ENCODE measurements at regions not wholly inside any gene's neighbourhood (a gene's known extent, or its start where the extent isn't known, plus 50 kb on each side); places are given as distances from the start of the nearest gene placed in this dataset.

DNA sequence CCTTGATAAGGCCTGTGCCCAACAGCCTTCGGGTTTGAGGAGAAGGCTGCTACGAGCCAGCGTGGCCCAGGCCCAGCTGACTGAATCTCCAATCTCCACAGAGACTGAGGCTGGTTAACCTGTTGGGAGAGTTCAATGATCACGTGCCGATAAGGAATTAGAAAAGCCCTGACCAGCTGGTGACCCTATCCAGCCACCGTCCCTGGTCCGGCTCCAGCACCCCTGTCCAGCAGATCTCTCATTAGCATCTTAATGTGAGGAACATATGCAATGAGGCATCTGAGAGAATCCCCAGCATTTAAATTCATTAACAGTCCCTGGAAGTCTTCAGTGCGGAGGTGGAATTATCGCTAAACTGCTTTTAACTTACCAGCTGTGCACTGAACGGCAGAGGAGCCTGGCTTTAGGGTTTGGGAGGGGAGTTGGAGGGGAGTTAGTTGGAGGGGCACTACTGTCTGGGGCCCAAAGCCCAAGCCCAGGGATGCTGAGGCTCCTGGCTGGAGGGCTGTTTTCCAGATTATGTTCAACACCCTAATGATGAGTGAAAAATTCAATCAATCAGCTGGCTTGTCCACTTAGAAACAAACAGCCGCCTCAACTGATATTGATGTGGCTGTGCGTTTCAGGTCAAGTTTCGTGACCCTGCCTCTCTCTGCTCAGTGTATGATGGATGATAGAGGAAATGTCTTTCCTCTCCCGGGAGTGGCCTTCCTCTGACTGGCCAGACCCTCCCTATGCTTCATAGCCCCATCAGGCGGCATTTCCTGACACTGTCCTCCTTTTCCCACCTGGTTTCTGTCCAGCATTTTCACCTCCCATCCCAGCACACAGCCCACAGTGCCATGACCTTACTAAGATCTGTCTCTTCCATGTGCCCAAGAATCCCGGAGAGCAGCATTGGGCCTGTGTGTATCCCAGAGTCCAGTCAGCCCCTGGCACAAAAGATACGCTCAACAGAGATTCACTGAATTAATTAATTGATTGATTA is 184.5 kb downstream of the CCT6B start:
- TF ChIP-seq GATA2 (IDR thresholded peaks at IDR 0.05; ENCODE audit: low read depth, low read length) (peak; percentile 76), GATA3 (IDR thresholded peaks at IDR 0.05; ENCODE audit: low read depth, low read length) (no peak)

- TF ChIP-seq GATA2 (IDR thresholded peaks at IDR 0.05; ENCODE audit: low read depth, low read length): no peak
- no peak for TF ChIP-seq GATA3 (IDR thresholded peaks at IDR 0.05; ENCODE audit: low read depth, low read length)
These were observed 188.2 kb downstream of the CCT6B start for GRCh38 chr17:34773036-34773435.

- TF ChIP-seq GATA3 (IDR thresholded peaks at IDR 0.05; ENCODE audit: low read depth, low read length) (no peak), GATA2 (IDR thresholded peaks at IDR 0.05; ENCODE audit: low read depth, low read length) (no peak)
These were observed 189.4 kb downstream of the CCT6B start for GRCh38 chr17:34771891-34772290.

DNA sequence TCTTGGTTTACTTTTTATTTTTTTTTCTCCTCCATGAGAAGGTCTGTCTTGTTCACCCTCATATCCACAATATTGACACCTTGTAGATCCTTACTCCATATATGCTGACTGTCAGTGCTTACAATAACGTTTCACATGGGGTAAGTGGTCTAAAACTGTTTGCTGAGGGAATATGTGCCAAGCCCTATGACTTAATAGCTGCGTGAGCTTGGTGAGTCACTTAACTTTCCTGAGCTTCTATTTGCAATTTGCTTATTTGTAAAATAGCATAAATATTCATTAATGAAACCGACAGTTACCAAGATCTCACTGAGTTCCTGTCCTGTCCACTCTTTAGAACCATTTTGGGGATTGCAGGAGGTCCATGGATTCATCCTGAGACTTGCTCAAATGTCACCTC is 190.7 kb downstream of the CCT6B start:
- TF ChIP-seq GATA3 (IDR thresholded peaks at IDR 0.05; ENCODE audit: low read depth, low read length): no peak
- no peak for TF ChIP-seq GATA2 (IDR thresholded peaks at IDR 0.05; ENCODE audit: low read depth, low read length)

GRCh38 chr17:34769899-34770298 is 190.5 kb downstream of the TMEM132E start:
- TF ChIP-seq GATA3 (IDR thresholded peaks at IDR 0.05; ENCODE audit: low read depth, low read length): no peak
- TF ChIP-seq GATA2 (IDR thresholded peaks at IDR 0.05; ENCODE audit: low read depth, low read length): no peak

- TF ChIP-seq GATA3 (IDR thresholded peaks at IDR 0.05; ENCODE audit: low read depth, low read length) (no peak), GATA2 (IDR thresholded peaks at IDR 0.05; ENCODE audit: low read depth, low read length) (no peak)
These were observed 189.7 kb downstream of the TMEM132E start for GRCh38 chr17:34769049-34769448.

GRCh38 chr17:34765291-34765690 is 185.9 kb downstream of the TMEM132E start:
- TF ChIP-seq GATA2 (IDR thresholded peaks at IDR 0.05; ENCODE audit: low read depth, low read length) (no peak), GATA3 (IDR thresholded peaks at IDR 0.05; ENCODE audit: low read depth, low read length) (no peak)

DNA sequence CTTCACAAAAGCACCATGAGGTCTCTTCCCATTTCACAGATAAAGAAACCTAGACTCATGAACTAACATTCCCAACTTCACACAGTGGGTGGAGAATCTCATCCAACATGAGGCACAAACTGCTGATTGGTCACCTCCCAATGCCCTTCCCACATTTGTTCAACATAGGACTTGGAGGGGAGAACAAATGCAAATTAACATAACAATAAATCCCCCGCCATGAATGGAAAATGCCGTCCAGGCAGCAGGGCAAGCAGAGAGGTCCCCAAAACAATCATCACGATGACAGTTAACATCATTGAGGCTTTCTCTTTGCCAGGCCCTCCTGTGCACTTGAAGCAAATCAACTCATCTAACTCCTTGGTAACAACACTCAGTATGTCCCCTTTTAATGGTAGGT is 185.3 kb downstream of the TMEM132E start:
- TF ChIP-seq GATA2 (IDR thresholded peaks at IDR 0.05; ENCODE audit: low read depth, low read length): no peak
- TF ChIP-seq GATA3 (IDR thresholded peaks at IDR 0.05; ENCODE audit: low read depth, low read length): no peak

DNA sequence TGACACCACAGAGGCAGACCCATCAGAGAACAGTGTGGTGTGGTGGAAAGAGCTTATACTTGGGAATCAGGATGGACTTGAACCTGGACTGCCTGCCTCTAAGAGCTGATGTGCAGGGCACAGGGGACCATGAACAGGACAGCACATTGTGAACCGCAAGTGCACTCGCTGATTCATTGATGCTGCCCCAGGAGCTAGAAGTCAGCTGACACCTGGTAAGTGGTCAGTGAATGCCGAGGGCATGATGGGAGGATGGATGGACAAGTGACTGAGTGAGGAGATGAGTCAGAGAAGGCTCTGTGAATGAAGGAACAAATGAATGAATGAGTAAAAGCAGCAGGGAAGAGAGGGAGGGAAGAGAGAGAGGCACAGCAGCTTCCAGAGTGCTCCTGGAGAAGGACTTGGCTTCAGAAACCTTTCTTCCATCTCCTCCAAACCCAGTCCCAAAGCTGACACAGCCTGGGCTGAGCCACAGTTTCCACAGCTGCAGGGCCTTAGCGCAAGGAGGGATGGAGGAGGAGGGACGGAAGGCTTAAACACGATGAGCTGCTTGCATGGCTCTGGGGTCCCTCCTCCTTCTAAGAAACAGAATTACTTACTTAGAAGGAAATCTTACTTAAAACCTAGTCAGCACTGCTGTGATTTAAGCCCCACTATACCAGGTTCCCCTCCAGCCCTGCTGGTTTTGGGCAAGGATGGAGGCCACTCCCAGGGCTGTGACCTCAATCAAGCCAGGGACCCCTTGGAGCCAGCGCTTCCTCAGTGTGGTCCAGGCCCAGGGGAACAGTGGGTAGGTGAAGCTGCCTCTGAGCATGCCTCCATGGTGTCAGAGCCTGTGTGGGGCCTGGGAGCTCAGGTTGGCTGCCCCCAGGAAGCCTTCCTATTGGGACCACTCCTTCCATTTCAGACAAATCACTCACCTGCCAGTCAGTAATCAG is 184.6 kb downstream of the TMEM132E start:
- no peak for TF ChIP-seq GATA2 (IDR thresholded peaks at IDR 0.05; ENCODE audit: low read depth, low read length)
- TF ChIP-seq GATA3 (IDR thresholded peaks at IDR 0.05; ENCODE audit: low read depth, low read length): no peak

DNA sequence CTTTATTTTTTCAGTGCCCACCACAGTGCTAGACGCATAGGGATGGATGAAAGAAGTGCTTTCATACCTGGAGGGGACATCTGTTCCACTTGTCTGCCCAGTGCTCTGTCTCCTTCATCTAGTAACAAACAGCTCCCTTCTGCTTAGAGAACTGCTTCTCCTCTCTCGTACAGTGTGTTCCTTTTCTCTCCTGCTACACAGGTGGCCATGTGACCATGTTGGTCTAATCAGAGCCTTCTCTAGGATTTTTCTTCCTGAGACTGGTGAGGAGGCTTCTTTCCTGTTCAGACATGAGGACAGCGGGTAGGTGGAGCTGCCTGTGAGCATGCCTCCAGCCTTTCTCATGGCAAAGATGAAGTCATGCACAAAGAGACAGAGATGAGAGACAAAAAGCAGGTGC is 182.7 kb downstream of the TMEM132E start:
- TF ChIP-seq GATA2 (IDR thresholded peaks at IDR 0.05; ENCODE audit: low read depth, low read length) (no peak), GATA3 (IDR thresholded peaks at IDR 0.05; ENCODE audit: low read depth, low read length) (no peak)

DNA sequence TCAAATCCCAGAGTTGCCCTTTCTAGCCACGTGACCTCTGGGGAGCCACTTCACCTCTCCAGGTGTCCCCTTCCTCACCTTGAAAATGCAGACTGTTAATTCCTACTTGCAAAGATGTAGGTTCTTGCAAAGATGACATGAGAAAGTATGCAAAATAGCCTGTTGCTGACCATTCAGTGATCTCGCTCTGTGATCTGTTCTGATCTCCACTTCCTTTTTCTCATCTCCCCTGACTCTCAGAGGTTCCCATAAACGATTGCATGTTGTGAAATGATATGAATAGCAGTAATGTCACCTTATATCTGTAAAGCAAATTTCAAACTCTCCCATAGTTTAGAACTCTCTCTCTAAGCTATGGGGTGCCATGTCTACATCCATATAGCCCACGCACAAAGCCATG is 182.3 kb downstream of the TMEM132E start:
- TF ChIP-seq GATA3 (IDR thresholded peaks at IDR 0.05; ENCODE audit: low read depth, low read length) (no peak), GATA2 (IDR thresholded peaks at IDR 0.05; ENCODE audit: low read depth, low read length) (no peak)

DNA sequence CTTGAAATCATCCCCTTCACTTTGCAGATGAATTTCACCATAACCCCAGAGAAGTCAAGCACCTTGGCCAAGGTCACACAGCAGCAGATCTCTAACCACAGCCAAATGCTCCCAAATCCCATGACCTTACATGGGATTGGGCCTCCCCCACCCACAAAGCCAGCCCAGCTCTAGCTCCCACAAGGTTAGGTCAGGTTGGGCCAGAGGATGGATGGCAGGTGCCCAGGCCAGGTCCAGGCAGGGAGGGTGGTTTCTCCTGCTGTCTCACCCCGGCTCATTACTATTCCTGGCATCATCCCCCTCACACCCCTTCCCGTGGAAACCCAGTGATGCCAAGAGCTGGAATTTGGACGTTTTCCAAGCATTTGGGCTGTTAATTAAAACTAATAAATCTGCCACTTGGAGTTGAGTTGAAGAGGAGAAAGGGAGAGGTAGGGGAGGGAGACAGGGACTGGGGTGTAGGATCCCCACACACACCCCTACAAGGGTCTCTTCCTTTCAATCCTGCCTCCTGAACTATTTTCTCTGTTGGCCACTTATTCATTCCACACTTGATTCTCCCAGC is 181.6 kb downstream of the TMEM132E start:
- TF ChIP-seq GATA2 (IDR thresholded peaks at IDR 0.05; ENCODE audit: low read depth, low read length): no peak
- no peak for TF ChIP-seq GATA3 (IDR thresholded peaks at IDR 0.05; ENCODE audit: low read depth, low read length)

- TF ChIP-seq GATA2 (IDR thresholded peaks at IDR 0.05; ENCODE audit: low read depth, low read length) (no peak), GATA3 (IDR thresholded peaks at IDR 0.05; ENCODE audit: low read depth, low read length) (no peak)
These were observed 179.3 kb downstream of the TMEM132E start for GRCh38 chr17:34758718-34759117.

GRCh38 chr17:34758316-34758715 is 178.9 kb downstream of the TMEM132E start:
- TF ChIP-seq GATA2 (IDR thresholded peaks at IDR 0.05; ENCODE audit: low read depth, low read length) (no peak), GATA3 (IDR thresholded peaks at IDR 0.05; ENCODE audit: low read depth, low read length) (no peak)

Measured in SH-SY5Y (cell line).